ENCODE measurements at regions not wholly inside any gene's neighbourhood (a gene's known extent, or its start where the extent isn't known, plus 50 kb on each side); places are given as distances from the start of the nearest gene placed in this dataset.

GRCh38 chr6:137654365-137654981 is 160.3 kb upstream of the OLIG3 start:
- no peak for TF ChIP-seq FOXP2 (optimal IDR thresholded peaks at IDR 0.05; ENCODE audit: control extremely low read depth, extremely low read length, insufficient read depth)
- no peak for TF ChIP-seq EZH2 (IDR thresholded peaks at IDR 0.05)
- no peak for TF ChIP-seq POLR2AphosphoS5 (IDR thresholded peaks at IDR 0.05; ENCODE audit: borderline replicate concordance, low read depth, low read length)
- Histone ChIP-seq H3K9ac (ENCODE audit: insufficient read length) (no peak overlapping the region), H3K27ac (no peak overlapping the region), H3K36me3 (ENCODE audit: insufficient read depth, low read length) (no peaks in the 10 kb centered on the region), H3K9me3 (ENCODE audit: low read depth, low read length) (peaks cover 10% of the 10 kb centered on the region; the same call in 1 of the 2 replicates), H3K4me3 (no peak overlapping the region)
- no peak for DNase-seq (ENCODE audit: low read depth, low spot score)

- Histone ChIP-seq H3K27ac (no peak overlapping the region), H3K36me3 (ENCODE audit: insufficient read depth, low read length) (no peaks in the 10 kb centered on the region), H3K9ac (ENCODE audit: insufficient read length) (no peak overlapping the region), H3K4me3 (no peak overlapping the region), H3K9me3 (ENCODE audit: low read depth, low read length) (peaks cover 10% of the 10 kb centered on the region; the same call in 1 of the 2 replicates)
- DNase-seq (ENCODE audit: low read depth, low spot score), result no peak
- no peak for TF ChIP-seq POLR2AphosphoS5 (IDR thresholded peaks at IDR 0.05; ENCODE audit: borderline replicate concordance, low read depth, low read length)
- no peak for TF ChIP-seq EZH2 (IDR thresholded peaks at IDR 0.05)
- no peak for TF ChIP-seq FOXP2 (optimal IDR thresholded peaks at IDR 0.05; ENCODE audit: control extremely low read depth, extremely low read length, insufficient read depth)
These were observed 161.1 kb upstream of the OLIG3 start for GRCh38 chr6:137655291-137655690.

- TF ChIP-seq POLR2AphosphoS5 (IDR thresholded peaks at IDR 0.05; ENCODE audit: borderline replicate concordance, low read depth, low read length) (no peak), EZH2 (IDR thresholded peaks at IDR 0.05) (no peak), FOXP2 (optimal IDR thresholded peaks at IDR 0.05; ENCODE audit: control extremely low read depth, extremely low read length, insufficient read depth) (no peak)
- DNase-seq (ENCODE audit: low read depth, low spot score), result no peak
- Histone ChIP-seq H3K36me3 (ENCODE audit: insufficient read depth, low read length) (no peaks in the 10 kb centered on the region), H3K27ac (no peak overlapping the region), H3K9ac (ENCODE audit: insufficient read length) (no peak overlapping the region), H3K4me3 (no peak overlapping the region), H3K9me3 (ENCODE audit: low read depth, low read length) (peaks cover 10% of the 10 kb centered on the region; the same call in 1 of the 2 replicates)
These were observed 162.5 kb upstream of the OLIG3 start for GRCh38 chr6:137656735-137657134.

- Histone ChIP-seq H3K9ac (ENCODE audit: insufficient read length) (no peak overlapping the region), H3K36me3 (ENCODE audit: insufficient read depth, low read length) (no peaks in the 10 kb centered on the region), H3K9me3 (ENCODE audit: low read depth, low read length) (peaks cover 10% of the 10 kb centered on the region; the same call in 1 of the 2 replicates), H3K27ac (no peak overlapping the region), H3K4me3 (no peak overlapping the region)
- no peak for DNase-seq (ENCODE audit: low read depth, low spot score)
- TF ChIP-seq POLR2AphosphoS5 (IDR thresholded peaks at IDR 0.05; ENCODE audit: borderline replicate concordance, low read depth, low read length), result no peak
- no peak for TF ChIP-seq EZH2 (IDR thresholded peaks at IDR 0.05)
- TF ChIP-seq FOXP2 (optimal IDR thresholded peaks at IDR 0.05; ENCODE audit: control extremely low read depth, extremely low read length, insufficient read depth), result no peak
These were observed 163.2 kb upstream of the OLIG3 start for GRCh38 chr6:137657351-137657911.

- no peaks in the 10 kb centered on the region for H3K36me3 ChIP-seq (ENCODE audit: insufficient read depth, low read length)
- H3K4me3 ChIP-seq, result no peak overlapping the region
- H3K9me3 ChIP-seq (ENCODE audit: low read depth, low read length), result peaks cover 10% of the 10 kb centered on the region; the same call in 1 of the 2 replicates
- H3K27ac ChIP-seq, result no peak overlapping the region
- H3K9ac ChIP-seq (ENCODE audit: insufficient read length), result no peak overlapping the region
- no peak for TF ChIP-seq POLR2AphosphoS5 (IDR thresholded peaks at IDR 0.05; ENCODE audit: borderline replicate concordance, low read depth, low read length)
- TF ChIP-seq FOXP2 (optimal IDR thresholded peaks at IDR 0.05; ENCODE audit: control extremely low read depth, extremely low read length, insufficient read depth), result no peak
- TF ChIP-seq EZH2 (IDR thresholded peaks at IDR 0.05), result no peak
- no peak for DNase-seq (ENCODE audit: low read depth, low spot score)
These were observed 164.1 kb upstream of the OLIG3 start for GRCh38 chr6:137658287-137658686.

- TF ChIP-seq EZH2 (IDR thresholded peaks at IDR 0.05) (no peak), FOXP2 (optimal IDR thresholded peaks at IDR 0.05; ENCODE audit: control extremely low read depth, extremely low read length, insufficient read depth) (no peak), POLR2AphosphoS5 (IDR thresholded peaks at IDR 0.05; ENCODE audit: borderline replicate concordance, low read depth, low read length) (no peak)
- H3K9me3 ChIP-seq (ENCODE audit: low read depth, low read length), result 0 out of 2 replicates have a peak, but pooled peaks cover 3% of the 10 kb centered on the region
- no peak overlapping the region for H3K27ac ChIP-seq
- no peak for DNase-seq (ENCODE audit: low read depth, low spot score)
- H3K4me3 ChIP-seq, result no peak overlapping the region
- H3K9ac ChIP-seq (ENCODE audit: insufficient read length), result no peak overlapping the region
- H3K36me3 ChIP-seq (ENCODE audit: insufficient read depth, low read length), result no peaks in the 10 kb centered on the region
These were observed 165.7 kb upstream of the OLIG3 start for GRCh38 chr6:137659871-137660270.

- H3K36me3 ChIP-seq (ENCODE audit: insufficient read depth, low read length), result no peaks in the 10 kb centered on the region
- no peak overlapping the region for H3K27ac ChIP-seq
- TF ChIP-seq POLR2AphosphoS5 (IDR thresholded peaks at IDR 0.05; ENCODE audit: borderline replicate concordance, low read depth, low read length), result no peak
- TF ChIP-seq FOXP2 (optimal IDR thresholded peaks at IDR 0.05; ENCODE audit: control extremely low read depth, extremely low read length, insufficient read depth), result no peak
- TF ChIP-seq EZH2 (IDR thresholded peaks at IDR 0.05), result no peak
- no peak for DNase-seq (ENCODE audit: low read depth, low spot score)
- H3K4me3 ChIP-seq, result no peak overlapping the region
- no peak overlapping the region for H3K9ac ChIP-seq (ENCODE audit: insufficient read length)
- H3K9me3 ChIP-seq (ENCODE audit: low read depth, low read length), result 0 out of 2 replicates have a peak, but pooled peaks cover 1% of the 10 kb centered on the region
These were observed 166.1 kb upstream of the OLIG3 start for GRCh38 chr6:137660296-137660731.

- Histone ChIP-seq H3K27ac (no peak overlapping the region), H3K9ac (ENCODE audit: insufficient read length) (no peak overlapping the region), H3K36me3 (ENCODE audit: insufficient read depth, low read length) (no peaks in the 10 kb centered on the region), H3K9me3 (ENCODE audit: low read depth, low read length) (no peaks in the 10 kb centered on the region), H3K4me3 (no peak overlapping the region)
- DNase-seq (ENCODE audit: low read depth, low spot score), result no peak
- TF ChIP-seq POLR2AphosphoS5 (IDR thresholded peaks at IDR 0.05; ENCODE audit: borderline replicate concordance, low read depth, low read length) (no peak), EZH2 (IDR thresholded peaks at IDR 0.05) (no peak), FOXP2 (optimal IDR thresholded peaks at IDR 0.05; ENCODE audit: control extremely low read depth, extremely low read length, insufficient read depth) (no peak)
These were observed 167.4 kb upstream of the OLIG3 start for GRCh38 chr6:137661601-137662000.
